Muscle layer of duodenum (tissue), 2 donors: ENCODE measurements at regions not wholly inside any gene's neighbourhood (a gene's known extent, or its start where the extent isn't known, plus 50 kb on each side); places are given as distances from the start of the nearest gene placed in this dataset.
"Not testable (repeated sequence)": the region's sequence is repeated elsewhere in the genome, so short reads cannot be mapped to it uniquely, and the experiment has no call there.

ENCODE experiments used
- H3K27ac ChIP-seq: one replicate; pipeline ENCODE4 v1.7.0; 2013; ENCODE audit warnings: mild to moderate bottlenecking, low read length
- H3K27me3 ChIP-seq: one replicate; pipeline ENCODE4 v1.7.0; 2013; ENCODE audit warnings: low read depth, mild to moderate bottlenecking, control low read depth, low read length
- H3K36me3 ChIP-seq, 2 donors: one replicate each; pipeline ENCODE4 v1.7.0; 2013; ENCODE audit warnings: low read length in 2 of 2, control low read depth in 1 of 2, mild to moderate bottlenecking in 1 of 2; ENCODE audit not compliant: insufficient read depth in 2 of 2, control insufficient read depth in 1 of 2
- H3K4me1 ChIP-seq, 2 donors: one replicate each; pipeline ENCODE4 v1.7.0; 2013; ENCODE audit warnings: low read length in 2 of 2, mild to moderate bottlenecking in 2 of 2, control low read depth in 1 of 2, moderate library complexity in 1 of 2; ENCODE audit not compliant: insufficient read depth in 2 of 2, control insufficient read depth in 1 of 2
- H3K4me3 ChIP-seq, 2 donors: one replicate each; pipeline ENCODE4 v1.7.0; 2013; ENCODE audit warnings: low read length in 2 of 2, low read depth in 1 of 2, mild to moderate bottlenecking in 1 of 2
- H3K9me3 ChIP-seq, 2 donors: one replicate each; pipeline ENCODE4 v1.7.0; 2013; ENCODE audit warnings: low read length in 2 of 2, control low read depth in 1 of 2, mild to moderate bottlenecking in 1 of 2; ENCODE audit not compliant: control insufficient read depth in 1 of 2
- donor health status: healthy.

DNA sequence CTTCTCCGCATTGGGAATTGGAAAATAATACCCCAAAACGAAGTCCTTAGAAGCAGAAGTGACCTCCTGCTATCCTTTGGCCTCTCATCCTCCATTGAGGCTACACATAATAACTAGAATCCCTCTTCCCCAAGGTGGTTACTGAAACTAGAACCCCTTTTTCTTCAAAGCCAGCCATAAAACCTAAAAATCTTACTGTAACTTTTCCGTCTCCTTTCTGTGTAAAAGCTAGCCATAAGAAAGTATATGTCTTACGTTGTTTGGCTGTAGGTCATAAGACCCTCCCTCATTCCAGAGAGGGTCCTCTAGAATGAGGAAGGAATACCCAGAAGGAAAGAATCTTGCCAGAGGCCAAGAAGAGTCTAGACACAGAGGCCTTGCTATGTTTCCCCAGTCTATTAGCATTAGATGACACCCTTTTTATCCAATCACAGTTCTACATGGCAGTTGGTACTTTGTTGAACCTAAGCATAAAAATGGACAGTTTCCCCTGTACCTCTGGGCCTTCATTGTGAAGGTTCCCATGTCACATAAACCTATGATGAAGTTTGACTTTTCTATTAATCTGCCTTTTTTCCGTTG, 133.9 kb upstream of the BTN3A2 start:
- Histone ChIP-seq H3K4me1 (peaks cover 0 to 20% of the 10 kb centered on the region in 2 donors), H3K27ac (no peak overlapping the region), H3K9me3 (no peaks in the 10 kb centered on the region), H3K27me3 (no peaks in the 10 kb centered on the region), H3K36me3 (no peaks in the 10 kb centered on the region), H3K4me3 (no peak overlapping the region)

DNA sequence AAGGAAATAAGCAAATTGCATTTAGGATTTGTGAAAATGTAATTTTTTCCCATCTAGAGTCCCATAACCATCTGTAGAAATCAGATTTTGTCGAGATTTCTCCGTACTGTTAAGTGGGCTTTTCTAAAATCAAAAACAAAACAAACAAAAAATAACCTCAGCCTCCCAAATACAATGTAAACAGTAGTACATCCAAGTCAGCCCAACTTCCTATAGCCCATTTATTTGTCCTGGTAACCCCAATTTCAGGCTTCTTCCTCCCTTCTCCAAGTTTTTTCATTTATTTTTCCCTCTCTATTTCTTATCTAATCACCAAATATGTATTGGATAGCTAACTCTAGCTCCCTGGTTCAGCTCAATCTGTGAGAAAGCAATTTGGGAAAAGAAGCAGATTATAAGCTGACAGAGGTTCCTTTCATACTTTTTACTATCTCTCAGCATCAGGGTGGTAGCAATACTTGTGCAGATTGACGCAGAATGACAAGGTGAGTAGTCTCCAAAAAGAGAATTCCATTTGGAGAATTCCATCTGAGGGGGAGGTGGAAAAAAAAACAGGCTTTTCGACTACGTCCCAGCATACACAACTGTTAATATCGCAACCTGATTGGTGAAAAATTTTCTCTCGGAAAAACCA, 132.6 kb upstream of the BTN3A2 start:
- Histone ChIP-seq H3K4me1 (peaks cover 0 to 20% of the 10 kb centered on the region in 2 donors), H3K4me3 (peak overlapping the region in 1 of 2 donors; percentile 75), H3K27me3 (no peaks in the 10 kb centered on the region), H3K9me3 (no peaks in the 10 kb centered on the region), H3K36me3 (no peaks in the 10 kb centered on the region), H3K27ac (no peak overlapping the region)

DNA sequence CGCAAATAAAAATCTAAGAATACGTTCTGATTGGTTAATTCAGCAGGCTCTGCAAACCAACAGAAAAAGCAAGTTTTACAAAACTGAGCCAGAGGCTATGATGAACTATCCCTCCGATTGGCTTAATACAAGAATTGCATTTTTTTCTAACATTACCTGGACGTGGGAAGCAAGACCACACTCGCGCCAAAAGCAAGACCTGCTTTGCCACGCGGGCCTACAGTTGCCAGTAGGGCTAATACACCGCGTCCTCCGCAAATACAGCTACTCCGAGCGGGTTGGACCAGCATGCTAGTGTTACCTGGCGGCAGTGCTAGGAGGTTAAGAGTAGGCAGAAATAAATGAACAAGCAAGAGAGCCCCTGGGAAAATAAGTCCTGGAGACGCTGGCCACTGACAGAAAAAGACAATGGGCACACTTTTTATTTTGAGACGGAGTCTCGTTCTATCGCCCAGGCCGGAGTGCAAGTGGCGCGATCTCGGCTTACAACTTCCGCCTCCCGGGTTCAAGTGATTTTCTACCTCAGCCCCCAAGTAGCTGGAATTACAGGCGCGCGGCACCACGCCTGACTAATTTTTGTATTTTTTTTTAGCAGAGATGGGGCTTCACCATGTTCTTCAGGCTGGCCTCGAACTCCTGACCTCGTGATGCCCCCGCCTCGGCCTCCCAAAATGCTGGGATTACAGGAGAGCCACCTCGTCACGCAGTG, 131.9 kb upstream of the BTN3A2 start:
- peak overlapping the region; percentile 75 to 86 for H3K4me3 ChIP-seq
- H3K36me3 ChIP-seq = no peaks in the 10 kb centered on the region
- H3K27ac ChIP-seq = peak overlapping the region; percentile 93
- H3K4me1 ChIP-seq = peaks cover 0 to 20% of the 10 kb centered on the region in 2 donors
- no peaks in the 10 kb centered on the region for H3K27me3 ChIP-seq
- H3K9me3 ChIP-seq = no peaks in the 10 kb centered on the region

DNA sequence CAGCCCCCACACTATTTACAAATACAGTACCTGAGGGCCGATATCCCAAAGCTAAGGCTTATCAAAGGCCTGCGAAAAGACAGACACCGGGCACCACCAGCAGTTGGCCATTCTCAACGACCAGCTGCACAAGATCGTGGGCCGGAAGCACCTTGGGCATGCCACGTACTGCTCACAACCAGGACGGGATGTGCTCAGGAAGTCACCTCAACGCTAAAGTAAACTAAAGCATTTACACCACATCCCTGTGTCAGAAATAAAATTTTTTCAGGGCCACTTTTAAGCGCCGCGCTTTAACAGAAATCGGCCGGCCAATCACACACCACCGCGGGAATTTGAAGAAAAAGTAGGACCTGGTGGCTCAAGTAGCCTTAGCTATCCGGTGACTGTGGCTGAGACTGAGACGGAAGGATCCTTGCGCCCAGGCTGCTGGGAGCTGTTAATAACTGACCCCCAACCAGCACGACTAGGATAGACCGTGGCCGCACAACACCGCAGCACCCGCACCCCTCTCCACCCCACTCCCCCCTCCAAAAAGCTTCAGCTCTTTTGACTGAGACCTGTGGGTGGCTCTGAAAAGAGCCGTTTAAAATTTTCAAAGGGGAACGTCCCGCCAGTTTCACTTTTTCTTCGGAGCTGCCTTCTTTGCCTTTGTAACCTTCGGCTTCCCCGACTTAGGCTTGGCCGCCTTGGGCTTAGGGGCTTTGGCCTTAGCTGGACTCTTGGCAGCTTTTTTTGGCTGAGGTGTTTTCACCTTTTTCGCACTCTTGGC, 131.2 kb upstream of the BTN3A2 start:
- Histone ChIP-seq H3K9me3 (no peaks in the 10 kb centered on the region), H3K4me3 (peak overlapping the region; percentile 75 to 86), H3K4me1 (peaks cover 0 to 20% of the 10 kb centered on the region in 2 donors), H3K36me3 (no peaks in the 10 kb centered on the region), H3K27me3 (no peaks in the 10 kb centered on the region), H3K27ac (peak overlapping the region; percentile 93)

DNA sequence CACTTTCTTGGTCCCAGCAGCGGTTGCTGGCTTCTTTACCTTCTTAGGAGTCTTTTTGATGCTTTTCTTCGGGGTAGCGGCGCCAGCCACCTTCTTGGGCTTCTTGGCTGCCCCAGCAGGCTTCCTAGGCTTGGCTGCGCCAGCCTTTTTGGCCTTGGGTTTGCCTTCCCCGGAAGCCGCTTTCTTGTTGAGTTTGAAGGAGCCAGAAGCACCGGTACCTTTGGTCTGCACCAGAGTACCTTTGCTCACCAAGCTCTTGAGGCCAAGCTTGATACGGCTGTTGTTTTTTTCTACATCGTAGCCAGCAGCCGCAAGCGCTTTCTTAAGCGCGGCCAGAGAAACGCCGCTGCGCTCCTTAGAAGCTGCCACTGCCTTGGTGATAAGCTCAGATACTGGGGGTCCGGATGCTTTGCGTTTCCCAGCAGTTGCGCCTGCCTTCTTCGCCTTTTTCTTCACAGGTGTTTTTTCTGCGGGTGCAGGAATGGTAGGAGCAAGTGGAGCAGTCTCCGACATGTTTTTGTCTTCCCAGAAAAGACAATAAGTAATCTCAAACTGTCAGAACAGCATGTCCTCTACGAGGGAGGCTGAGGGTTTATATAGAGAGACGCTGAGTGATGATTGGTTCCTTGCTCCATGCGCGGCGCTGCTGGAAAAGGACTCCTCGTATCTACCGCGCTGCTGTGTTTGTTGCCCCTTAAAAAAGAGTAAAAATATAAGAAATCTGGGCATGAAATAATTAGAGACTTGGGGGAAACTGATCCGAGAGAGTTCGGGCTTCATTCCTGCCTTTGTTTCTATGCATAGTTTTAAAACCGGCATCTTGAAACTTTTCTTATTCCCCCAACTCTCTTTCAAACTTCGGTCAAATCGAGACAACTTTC, 130.3 kb upstream of the BTN3A2 start:
- Histone ChIP-seq H3K27me3 (no peaks in the 10 kb centered on the region), H3K27ac (peak overlapping the region; percentile 93)

DNA sequence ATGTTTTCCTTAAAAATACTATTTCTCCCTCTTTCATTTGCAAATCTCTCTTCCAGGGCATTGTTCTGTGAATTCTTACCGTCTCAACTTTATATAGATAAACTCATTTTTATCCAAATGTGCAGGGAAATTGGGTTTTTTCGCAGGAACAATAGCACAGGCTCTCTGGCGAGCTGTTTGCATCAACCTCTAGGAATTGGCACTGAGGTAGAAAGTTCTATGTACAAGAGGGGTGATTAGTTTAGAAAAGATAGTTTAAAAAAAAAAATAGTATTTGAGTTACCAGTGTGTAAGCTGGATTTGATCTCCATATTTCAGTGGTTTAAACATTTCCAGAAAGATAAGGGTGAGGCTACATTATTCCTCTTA, 129.7 kb upstream of the BTN3A2 start:
- H3K4me3 ChIP-seq = peak overlapping the region; percentile 75 to 86
- H3K27ac ChIP-seq = peak overlapping the region; percentile 93

More for the DNA sequence above, 130.3 kb upstream of the BTN3A2 start:
- Histone ChIP-seq H3K4me3 (peak overlapping the region; percentile 75 to 86), H3K36me3 (no peaks in the 10 kb centered on the region), H3K9me3 (no peaks in the 10 kb centered on the region), H3K4me1 (peaks cover 0 to 20% of the 10 kb centered on the region in 2 donors)

DNA sequence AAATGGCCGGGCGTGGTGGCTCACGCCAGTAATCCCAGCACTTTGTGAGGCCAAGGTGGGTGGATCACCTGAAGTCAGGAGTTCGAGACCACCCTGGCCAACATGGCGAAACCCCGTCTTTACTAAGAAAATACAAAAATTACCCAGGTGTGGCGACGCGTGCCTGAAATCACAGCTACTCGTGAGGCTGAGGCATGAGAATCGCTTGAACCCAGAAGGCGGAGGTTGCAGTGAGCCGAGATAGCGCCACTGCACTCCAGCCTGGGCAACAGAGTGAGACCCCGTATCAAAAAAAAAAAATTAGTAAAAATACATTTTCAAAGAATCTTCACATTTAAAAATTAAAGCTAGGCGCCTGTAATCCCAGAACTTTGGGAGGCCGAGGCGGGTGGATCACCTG, 125.6 kb upstream of the BTN3A2 start:
- peaks cover 14% of the 10 kb centered on the region for H3K27me3 ChIP-seq
- not testable (repeated sequence) for H3K27ac ChIP-seq, H3K36me3 ChIP-seq, H3K4me3 ChIP-seq, H3K9me3 ChIP-seq, H3K4me1 ChIP-seq

More for the DNA sequence above, 129.7 kb upstream of the BTN3A2 start:
- Histone ChIP-seq H3K9me3 (no peaks in the 10 kb centered on the region), H3K36me3 (no peaks in the 10 kb centered on the region), H3K27me3 (peaks cover 4% of the 10 kb centered on the region), H3K4me1 (peaks cover 0 to 20% of the 10 kb centered on the region in 2 donors)

DNA sequence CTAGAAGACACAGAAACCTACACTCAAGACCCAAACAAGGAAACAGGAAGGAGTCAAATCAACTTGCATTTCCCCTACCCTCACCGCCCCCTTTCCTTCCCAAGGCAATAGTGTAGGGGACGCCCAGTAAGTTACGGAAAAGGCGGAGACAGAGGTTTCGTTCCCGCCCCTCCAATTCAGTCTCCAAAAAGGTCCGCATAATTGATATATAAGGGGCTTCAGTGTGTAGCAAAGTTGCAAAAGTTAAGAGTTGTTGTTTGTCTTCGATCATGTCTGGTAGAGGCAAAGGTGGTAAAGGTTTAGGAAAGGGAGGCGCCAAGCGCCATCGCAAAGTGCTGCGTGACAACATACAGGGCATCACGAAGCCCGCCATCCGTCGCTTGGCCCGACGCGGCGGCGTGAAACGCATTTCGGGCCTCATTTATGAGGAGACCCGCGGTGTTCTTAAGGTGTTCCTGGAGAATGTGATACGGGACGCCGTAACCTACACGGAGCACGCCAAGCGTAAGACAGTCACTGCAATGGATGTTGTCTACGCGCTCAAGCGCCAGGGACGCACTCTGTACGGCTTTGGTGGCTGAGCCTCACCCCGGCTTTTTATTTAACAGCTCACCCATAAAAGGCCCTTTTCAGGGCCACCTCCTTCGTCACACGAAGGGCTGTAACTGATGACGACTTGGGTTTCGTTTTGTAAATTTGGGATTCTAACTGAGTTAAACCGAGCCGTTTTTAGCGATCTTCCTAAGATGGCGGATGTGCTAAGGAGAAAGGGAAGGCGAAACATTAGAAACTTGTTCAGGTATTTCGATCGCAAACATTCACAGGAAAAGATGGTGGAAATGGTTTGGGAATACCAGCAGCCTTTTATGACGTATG, 124.6 kb upstream of the BTN3A2 start:
- H3K4me1 ChIP-seq = peaks cover 0 to 5% of the 10 kb centered on the region in 2 donors
- H3K36me3 ChIP-seq = no peaks in the 10 kb centered on the region
- H3K27me3 ChIP-seq = peaks cover 14% of the 10 kb centered on the region

DNA sequence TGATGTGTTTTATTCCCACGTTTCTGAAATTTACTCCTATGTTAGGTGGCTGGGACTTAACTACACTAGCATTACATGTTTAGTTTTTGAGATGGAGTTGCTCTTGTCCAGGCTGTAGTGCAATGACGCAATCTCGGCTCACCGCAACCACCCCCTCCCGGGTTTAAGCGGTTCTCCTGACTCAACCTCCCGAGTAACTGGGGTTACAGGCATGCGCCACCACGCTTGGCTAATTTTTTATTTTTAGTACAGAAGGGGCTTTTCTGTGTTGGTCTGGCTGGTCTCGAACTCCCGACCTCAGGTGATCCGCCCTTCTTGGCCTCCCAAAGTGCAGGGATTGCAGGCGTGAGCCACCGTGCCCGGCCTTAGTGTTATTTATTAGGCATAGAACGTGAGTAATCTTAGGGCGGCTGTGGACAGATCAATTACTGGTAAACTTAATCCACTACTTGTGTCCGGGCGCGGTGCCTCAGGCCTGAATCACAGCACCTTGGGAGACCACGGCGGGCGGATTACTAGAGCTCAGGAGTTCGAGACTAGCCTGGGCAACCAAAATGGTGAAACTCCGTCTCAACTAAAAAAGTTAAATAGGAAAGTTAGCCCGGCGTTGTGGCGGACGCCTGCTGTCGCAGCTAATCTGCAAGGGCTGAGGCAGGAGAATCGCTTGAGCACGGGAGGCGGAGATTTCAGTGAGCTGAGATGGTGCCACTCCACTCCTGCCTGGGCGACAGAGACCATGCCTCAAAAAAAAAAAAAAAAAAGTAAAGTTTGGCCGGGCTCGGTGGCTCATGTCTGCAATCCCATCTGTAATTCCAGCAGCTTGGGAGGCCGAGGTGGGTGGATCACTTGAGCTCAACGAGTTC, 123.7 kb upstream of the BTN3A2 start:
- no peaks in the 10 kb centered on the region for H3K36me3 ChIP-seq
- peak overlapping the region; percentile 90 for H3K27ac ChIP-seq
- H3K9me3 ChIP-seq = no peaks in the 10 kb centered on the region
- peak overlapping the region; percentile 65 to 68 for H3K4me3 ChIP-seq
- H3K27me3 ChIP-seq = peaks cover 14% of the 10 kb centered on the region
- H3K4me1 ChIP-seq = peaks cover 0 to 5% of the 10 kb centered on the region in 2 donors

More for the DNA sequence above, 124.6 kb upstream of the BTN3A2 start:
- H3K9me3 ChIP-seq = no peaks in the 10 kb centered on the region
- peak overlapping the region; percentile 90 for H3K27ac ChIP-seq
- H3K4me3 ChIP-seq = peak overlapping the region; percentile 65 to 68
